GM23338 (cell line): ENCODE measurements at regions not wholly inside any gene's neighbourhood (a gene's known extent, or its start where the extent isn't known, plus 50 kb on each side); places are given as distances from the start of the nearest gene placed in this dataset.

ENCODE experiments used
- ATAC-seq: fragments of 200-7000 bp; cut with Tn5 transposase; 3 replicates; pipeline ENCODE4 v1.9.1; 2020
- DNase-seq: peaks from one replicate; pipeline ENCODE4 v3.0.0-alpha.2; 2015; ENCODE audit warnings: low spot score
- H2AFZ ChIP-seq: fragments of 200-600 bp; sonication (generic); 2 replicates; pipeline ENCODE4 v1.8.0; 2016; ENCODE audit warnings: antibody characterized with exemption, mild to moderate bottlenecking, moderate library complexity
- H3F3A ChIP-seq: fragments of 200-600 bp; sonication (generic); replicated peaks from 2 replicates; pipeline ENCODE4 v1.8.0; 2017; ENCODE audit warnings: antibody characterized with exemption, mixed run types, low read depth
- H3K27ac ChIP-seq: fragments of 200-600 bp; sonication (generic); 2 replicates; pipeline ENCODE4 v1.6.1; 2016; ENCODE audit warnings: low read depth
- H3K27me3 ChIP-seq: fragments of 200-600 bp; sonication (generic); 2 replicates; pipeline ENCODE4 v1.8.0; 2016; ENCODE audit warnings: mild to moderate bottlenecking, mixed run types, moderate library complexity; ENCODE audit not compliant: insufficient read depth
- H3K36me3 ChIP-seq: fragments of 200-600 bp; sonication (generic); 2 replicates; pipeline ENCODE4 v1.8.0; 2016; ENCODE audit warnings: mild to moderate bottlenecking; ENCODE audit not compliant: insufficient read depth
- H3K4me1 ChIP-seq: fragments of 200-600 bp; sonication (generic); 2 replicates; pipeline ENCODE4 v1.8.0; 2016; ENCODE audit warnings: mild to moderate bottlenecking, moderate library complexity; ENCODE audit not compliant: insufficient read depth
- H3K4me2 ChIP-seq: fragments of 200-600 bp; sonication (generic); 2 replicates; pipeline ENCODE4 v1.7.1; 2017; ENCODE audit warnings: mixed run types
- H3K4me3 ChIP-seq: fragments of 200-600 bp; sonication (generic); 2 replicates; pipeline ENCODE4 v1.6.1; 2016; ENCODE audit warnings: mixed run types
- H3K79me2 ChIP-seq: fragments of 200-600 bp; sonication (generic); replicated peaks from 2 replicates; pipeline ENCODE4 v1.8.0; 2017; ENCODE audit warnings: mild to moderate bottlenecking; ENCODE audit not compliant: insufficient read depth
- H3K9me2 ChIP-seq: fragments of 200-600 bp; sonication (generic); 2 replicates; pipeline ENCODE4 v1.8.0; 2017; ENCODE audit not compliant: insufficient read depth
- H4K20me1 ChIP-seq: fragments of 200-600 bp; sonication (generic); replicated peaks from 2 replicates; pipeline ENCODE4 v1.8.0; 2017; ENCODE audit warnings: mild to moderate bottlenecking; ENCODE audit not compliant: insufficient read depth
- H3K27ac Mint-ChIP-seq: 2 replicates; pipeline ENCODE4 v1.8.0; 2020; ENCODE audit warnings: inconsistent platforms, mild to moderate bottlenecking, moderate library complexity, mixed read lengths
- H3K27me3 Mint-ChIP-seq: 3 replicates; pipeline ENCODE4 v1.8.0; 2022; ENCODE audit warnings: low read depth, mild to moderate bottlenecking, moderate library complexity, mixed read lengths, inconsistent platforms; ENCODE audit not compliant: insufficient read depth, poor library complexity
- H3K36me3 Mint-ChIP-seq: 3 replicates; pipeline ENCODE4 v1.8.0; 2021; ENCODE audit warnings: low read depth, mild to moderate bottlenecking, inconsistent platforms, moderate library complexity, mixed read lengths
- H3K4me1 Mint-ChIP-seq: 3 replicates; pipeline ENCODE4 v1.8.0; 2020; ENCODE audit warnings: mild to moderate bottlenecking, inconsistent platforms, mixed read lengths
- H3K4me3 Mint-ChIP-seq: 3 replicates; pipeline ENCODE4 v1.8.0; 2021; ENCODE audit warnings: moderate library complexity, mild to moderate bottlenecking, inconsistent platforms, mixed read lengths
- H3K9me3 Mint-ChIP-seq: 3 replicates; pipeline ENCODE4 v1.8.0; 2020; ENCODE audit warnings: moderate library complexity, mild to moderate bottlenecking, inconsistent platforms, mixed read lengths
- CREB1 ChIP-seq: fragments of 250-450 bp; sonication (Bioruptor Pico); IDR thresholded peaks from 2 replicates; pipeline ENCODE4 v1.5.0; 2020; ENCODE audit warnings: low read depth, mild to moderate bottlenecking, moderate library complexity
- EZH2 ChIP-seq: fragments of 200-600 bp; sonication (generic); IDR thresholded peaks from one replicate; pipeline ENCODE4 v1.8.0; 2017; ENCODE audit warnings: antibody characterized with exemption, mild to moderate bottlenecking, low read depth; ENCODE audit not compliant: unreplicated experiment
- JUNB ChIP-seq: IDR thresholded peaks from one replicate; pipeline ENCODE4 v1.6.1; 2016; ENCODE audit warnings: antibody characterized with exemption; ENCODE audit not compliant: unreplicated experiment
- NANOG ChIP-seq: IDR thresholded peaks from 2 replicates; pipeline ENCODE4 v1.6.1; 2016; ENCODE audit warnings: antibody characterized with exemption, borderline replicate concordance
- POLR2AphosphoS5 ChIP-seq: IDR thresholded peaks from 2 replicates; pipeline ENCODE4 v1.6.1; 2016; ENCODE audit warnings: antibody characterized with exemption, low read depth
- STAT1 ChIP-seq: IDR thresholded peaks from one replicate; pipeline ENCODE4 v1.6.1; 2016; ENCODE audit warnings: antibody characterized with exemption; ENCODE audit not compliant: unreplicated experiment
- ZNF114 ChIP-seq: fragments of 250-450 bp; sonication (Bioruptor Pico); IDR thresholded peaks from 2 replicates; pipeline ENCODE4 v1.5.0; 2020; ENCODE audit warnings: mild to moderate bottlenecking, moderate library complexity
- ZNF331 ChIP-seq: fragments of 250-450 bp; sonication (Bioruptor Pico); IDR thresholded peaks from 2 replicates; pipeline ENCODE4 v1.5.0; 2020; ENCODE audit warnings: low read depth, mild to moderate bottlenecking, moderate library complexity
- TF ChIP-seq, protein P1 (sequence below): IDR thresholded peaks from 2 replicates; pipeline ENCODE4 v1.6.1; 2016; ENCODE audit warnings: antibody characterized with exemption
- TF ChIP-seq, protein P2 (sequence below): fragments of 250-450 bp; sonication (Bioruptor Pico); IDR thresholded peaks from 2 replicates; pipeline ENCODE4 v1.5.0; 2020; ENCODE audit warnings: mild to moderate bottlenecking, moderate library complexity

DNA sequence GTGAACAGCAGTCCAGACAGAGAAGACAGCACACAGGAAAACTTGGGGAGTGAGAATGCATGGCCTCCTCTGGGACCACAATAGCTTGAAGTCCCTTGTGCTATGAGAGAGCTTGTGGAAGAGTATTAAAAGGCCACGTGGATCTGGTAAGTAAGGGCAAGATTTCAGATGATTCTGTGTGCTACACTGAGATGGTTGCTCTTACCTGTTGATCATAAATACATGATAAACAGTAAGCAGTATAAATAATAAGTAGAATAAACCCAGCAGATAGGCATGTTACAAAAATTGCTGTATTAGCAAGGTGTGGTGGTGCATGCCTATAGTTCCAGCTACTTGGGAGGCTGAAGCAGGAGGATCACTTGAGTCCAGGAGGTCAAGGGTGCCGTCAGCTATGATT is 150.4 kb upstream of the ZC3H11B start:
- H3F3A ChIP-seq: no peaks in the 10 kb centered on the region
- no peak overlapping the region for H3K4me2 ChIP-seq
- H3K79me2 ChIP-seq: no peaks in the 10 kb centered on the region
- Mint-ChIP-seq H3K27me3 (peaks cover under 1% of the 10 kb centered on the region), H3K4me3 (no peak overlapping the region), H3K27ac (no peak overlapping the region), H3K36me3 (no peaks in the 10 kb centered on the region), H3K9me3 (0 out of 3 replicates have a peak, but pooled peaks cover 2% of the 10 kb centered on the region), H3K4me1 (no peaks in the 10 kb centered on the region)
- DNase-seq: no peak
- TF ChIP-seq NANOG (no peak), ZNF114 (CRISPR knock-in tag) (no peak), ZNF331 (no peak), JUNB (no peak), STAT1 (no peak), POLR2AphosphoS5 (no peak), EZH2 (no peak), CREB1 (CRISPR knock-in tag) (no peak)
- TF ChIP-seq, protein P1, sequence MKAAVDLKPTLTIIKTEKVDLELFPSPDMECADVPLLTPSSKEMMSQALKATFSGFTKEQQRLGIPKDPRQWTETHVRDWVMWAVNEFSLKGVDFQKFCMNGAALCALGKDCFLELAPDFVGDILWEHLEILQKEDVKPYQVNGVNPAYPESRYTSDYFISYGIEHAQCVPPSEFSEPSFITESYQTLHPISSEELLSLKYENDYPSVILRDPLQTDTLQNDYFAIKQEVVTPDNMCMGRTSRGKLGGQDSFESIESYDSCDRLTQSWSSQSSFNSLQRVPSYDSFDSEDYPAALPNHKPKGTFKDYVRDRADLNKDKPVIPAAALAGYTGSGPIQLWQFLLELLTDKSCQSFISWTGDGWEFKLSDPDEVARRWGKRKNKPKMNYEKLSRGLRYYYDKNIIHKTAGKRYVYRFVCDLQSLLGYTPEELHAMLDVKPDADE: no peak
- TF ChIP-seq, protein P2, sequence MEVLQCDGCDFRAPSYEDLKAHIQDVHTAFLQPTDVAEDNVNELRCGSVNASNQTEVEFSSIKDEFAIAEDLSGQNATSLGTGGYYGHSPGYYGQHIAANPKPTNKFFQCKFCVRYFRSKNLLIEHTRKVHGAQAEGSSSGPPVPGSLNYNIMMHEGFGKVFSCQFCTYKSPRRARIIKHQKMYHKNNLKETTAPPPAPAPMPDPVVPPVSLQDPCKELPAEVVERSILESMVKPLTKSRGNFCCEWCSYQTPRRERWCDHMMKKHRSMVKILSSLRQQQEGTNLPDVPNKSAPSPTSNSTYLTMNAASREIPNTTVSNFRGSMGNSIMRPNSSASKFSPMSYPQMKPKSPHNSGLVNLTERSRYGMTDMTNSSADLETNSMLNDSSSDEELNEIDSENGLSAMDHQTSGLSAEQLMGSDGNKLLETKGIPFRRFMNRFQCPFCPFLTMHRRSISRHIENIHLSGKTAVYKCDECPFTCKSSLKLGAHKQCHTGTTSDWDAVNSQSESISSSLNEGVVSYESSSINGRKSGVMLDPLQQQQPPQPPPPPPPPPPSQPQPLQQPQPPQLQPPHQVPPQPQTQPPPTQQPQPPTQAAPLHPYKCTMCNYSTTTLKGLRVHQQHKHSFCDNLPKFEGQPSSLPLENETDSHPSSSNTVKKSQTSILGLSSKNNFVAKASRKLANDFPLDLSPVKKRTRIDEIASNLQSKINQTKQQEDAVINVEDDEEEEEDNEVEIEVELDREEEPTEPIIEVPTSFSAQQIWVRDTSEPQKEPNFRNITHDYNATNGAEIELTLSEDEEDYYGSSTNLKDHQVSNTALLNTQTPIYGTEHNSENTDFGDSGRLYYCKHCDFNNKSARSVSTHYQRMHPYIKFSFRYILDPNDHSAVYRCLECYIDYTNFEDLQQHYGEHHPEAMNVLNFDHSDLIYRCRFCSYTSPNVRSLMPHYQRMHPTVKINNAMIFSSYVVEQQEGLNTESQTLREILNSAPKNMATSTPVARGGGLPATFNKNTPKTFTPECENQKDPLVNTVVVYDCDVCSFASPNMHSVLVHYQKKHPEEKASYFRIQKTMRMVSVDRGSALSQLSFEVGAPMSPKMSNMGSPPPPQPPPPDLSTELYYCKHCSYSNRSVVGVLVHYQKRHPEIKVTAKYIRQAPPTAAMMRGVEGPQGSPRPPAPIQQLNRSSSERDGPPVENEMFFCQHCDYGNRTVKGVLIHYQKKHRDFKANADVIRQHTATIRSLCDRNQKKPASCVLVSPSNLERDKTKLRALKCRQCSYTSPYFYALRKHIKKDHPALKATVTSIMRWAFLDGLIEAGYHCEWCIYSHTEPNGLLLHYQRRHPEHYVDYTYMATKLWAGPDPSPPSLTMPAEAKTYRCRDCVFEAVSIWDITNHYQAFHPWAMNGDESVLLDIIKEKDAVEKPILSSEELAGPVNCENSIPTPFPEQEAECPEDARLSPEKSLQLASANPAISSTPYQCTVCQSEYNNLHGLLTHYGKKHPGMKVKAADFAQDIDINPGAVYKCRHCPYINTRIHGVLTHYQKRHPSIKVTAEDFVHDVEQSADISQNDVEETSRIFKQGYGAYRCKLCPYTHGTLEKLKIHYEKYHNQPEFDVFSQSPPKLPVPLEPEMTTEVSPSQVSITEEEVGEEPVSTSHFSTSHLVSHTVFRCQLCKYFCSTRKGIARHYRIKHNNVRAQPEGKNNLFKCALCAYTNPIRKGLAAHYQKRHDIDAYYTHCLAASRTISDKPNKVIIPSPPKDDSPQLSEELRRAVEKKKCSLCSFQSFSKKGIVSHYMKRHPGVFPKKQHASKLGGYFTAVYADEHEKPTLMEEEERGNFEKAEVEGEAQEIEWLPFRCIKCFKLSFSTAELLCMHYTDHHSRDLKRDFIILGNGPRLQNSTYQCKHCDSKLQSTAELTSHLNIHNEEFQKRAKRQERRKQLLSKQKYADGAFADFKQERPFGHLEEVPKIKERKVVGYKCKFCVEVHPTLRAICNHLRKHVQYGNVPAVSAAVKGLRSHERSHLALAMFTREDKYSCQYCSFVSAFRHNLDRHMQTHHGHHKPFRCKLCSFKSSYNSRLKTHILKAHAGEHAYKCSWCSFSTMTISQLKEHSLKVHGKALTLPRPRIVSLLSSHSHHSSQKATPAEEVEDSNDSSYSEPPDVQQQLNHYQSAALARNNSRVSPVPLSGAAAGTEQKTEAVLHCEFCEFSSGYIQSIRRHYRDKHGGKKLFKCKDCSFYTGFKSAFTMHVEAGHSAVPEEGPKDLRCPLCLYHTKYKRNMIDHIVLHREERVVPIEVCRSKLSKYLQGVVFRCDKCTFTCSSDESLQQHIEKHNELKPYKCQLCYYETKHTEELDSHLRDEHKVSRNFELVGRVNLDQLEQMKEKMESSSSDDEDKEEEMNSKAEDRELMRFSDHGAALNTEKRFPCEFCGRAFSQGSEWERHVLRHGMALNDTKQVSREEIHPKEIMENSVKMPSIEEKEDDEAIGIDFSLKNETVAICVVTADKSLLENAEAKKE (CRISPR knock-in tag): no peak
- H2AFZ ChIP-seq: no peak overlapping the region
- no peaks in the 10 kb centered on the region for H4K20me1 ChIP-seq
- no peak for ATAC-seq
- H3K27me3 ChIP-seq: no peaks in the 10 kb centered on the region
- H3K36me3 ChIP-seq: no peaks in the 10 kb centered on the region
- H3K4me1 ChIP-seq: no peaks in the 10 kb centered on the region
- H3K9me2 ChIP-seq: no peaks in the 10 kb centered on the region
- no peak overlapping the region for H3K27ac ChIP-seq
- H3K4me3 ChIP-seq: no peak overlapping the region
